ENCODE measurements at regions not wholly inside any gene's neighbourhood (a gene's known extent, or its start where the extent isn't known, plus 50 kb on each side); places are given as distances from the start of the nearest gene placed in this dataset.

DNA sequence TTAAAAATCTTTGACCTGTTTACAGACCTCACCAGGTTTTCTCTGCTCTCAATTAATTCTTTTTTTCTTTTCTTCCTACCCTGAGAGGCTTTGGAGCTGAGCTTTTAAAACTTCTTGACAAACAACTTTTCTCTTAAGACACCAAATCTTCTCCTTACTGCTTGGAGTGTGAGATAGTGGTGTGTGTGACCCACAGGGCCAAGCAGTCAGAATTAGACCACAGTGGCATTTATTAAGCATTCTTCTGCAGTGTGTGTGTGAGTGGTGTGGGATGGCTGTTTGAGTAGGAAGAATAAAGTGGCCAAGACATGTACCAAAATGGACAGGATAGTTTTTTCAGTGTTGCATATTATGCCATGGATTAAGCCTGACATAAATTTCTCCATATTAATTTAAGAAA, 665.1 kb downstream of the RAPGEF2 start:
- no peak for TF ChIP-seq EZH2 (IDR thresholded peaks at IDR 0.05; ENCODE audit: borderline replicate concordance, insufficient read depth, low read depth, low read length, poor library complexity, severe bottlenecking)
- TF ChIP-seq, protein P1, sequence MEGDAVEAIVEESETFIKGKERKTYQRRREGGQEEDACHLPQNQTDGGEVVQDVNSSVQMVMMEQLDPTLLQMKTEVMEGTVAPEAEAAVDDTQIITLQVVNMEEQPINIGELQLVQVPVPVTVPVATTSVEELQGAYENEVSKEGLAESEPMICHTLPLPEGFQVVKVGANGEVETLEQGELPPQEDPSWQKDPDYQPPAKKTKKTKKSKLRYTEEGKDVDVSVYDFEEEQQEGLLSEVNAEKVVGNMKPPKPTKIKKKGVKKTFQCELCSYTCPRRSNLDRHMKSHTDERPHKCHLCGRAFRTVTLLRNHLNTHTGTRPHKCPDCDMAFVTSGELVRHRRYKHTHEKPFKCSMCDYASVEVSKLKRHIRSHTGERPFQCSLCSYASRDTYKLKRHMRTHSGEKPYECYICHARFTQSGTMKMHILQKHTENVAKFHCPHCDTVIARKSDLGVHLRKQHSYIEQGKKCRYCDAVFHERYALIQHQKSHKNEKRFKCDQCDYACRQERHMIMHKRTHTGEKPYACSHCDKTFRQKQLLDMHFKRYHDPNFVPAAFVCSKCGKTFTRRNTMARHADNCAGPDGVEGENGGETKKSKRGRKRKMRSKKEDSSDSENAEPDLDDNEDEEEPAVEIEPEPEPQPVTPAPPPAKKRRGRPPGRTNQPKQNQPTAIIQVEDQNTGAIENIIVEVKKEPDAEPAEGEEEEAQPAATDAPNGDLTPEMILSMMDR (IDR thresholded peaks at IDR 0.05) = no peak

All from B cell (primary cell).